HCT116 (cell line): ENCODE measurements at regions not wholly inside any gene's neighbourhood (a gene's known extent, or its start where the extent isn't known, plus 50 kb on each side); places are given as distances from the start of the nearest gene placed in this dataset.
A peak's percentile ranks its signal among the peaks of the same experiment; 100 is the strongest.

Experiments
- ATAC-seq: fragments of 200-7000 bp; cut with Tn5 transposase; 2 replicates; pipeline ENCODE4 v1.9.1; 2020; ENCODE audit warnings: mild to moderate bottlenecking, moderate library complexity
- BruUV-seq: library from RNA; stranded (reverse); fragments of 400-500 nt; replicated peaks from 2 replicates; lab custom pipeline; 2021; lab: Mats Ljungman, UMichigan
- CTCF ChIA-PET: fragments of 300-600 bp; sonication (Branson Sonifier 250); formaldehyde crosslinking; loops from one replicate; lab custom pipeline; 2021; ENCODE audit warnings: antibody characterized with exemption; lab: Charles Lee
- POLR2A ChIA-PET: fragments of 300-600, 350-600 bp; sonication (Branson Sonifier 250); formaldehyde crosslinking; loops from one replicate; lab custom pipeline; 2021; ENCODE audit warnings: antibody characterized with exemption; lab: Charles Lee
- RAD21 ChIA-PET, 2 experiments: fragments of 300-600 bp; sonication (Branson Sonifier 250); formaldehyde crosslinking; loops; one replicate each; lab custom pipeline; 2023; ENCODE audit warnings: low total read pairs in 2 of 2; ENCODE audit not compliant: uncharacterized antibody in 2 of 2, unreplicated experiment in 2 of 2, low non-redundant PET in 1 of 2; lab: Charles Lee
- DNase-seq: peaks from one replicate; pipeline ENCODE4 v3.0.0-alpha.2; 2010; ENCODE audit warnings: low read depth, low spot score
- H2AFZ ChIP-seq: fragments of 200-600 bp; shearing (Covaris generic), sonication (generic); 2 replicates; pipeline ENCODE4 v1.6.1; 2017; ENCODE audit warnings: low read depth, mixed run types, mixed read lengths, antibody characterized with exemption, low read length; ENCODE audit not compliant: poor library complexity, severe bottlenecking
- H3K27ac ChIP-seq: 2 replicates; pipeline ENCODE4 v1.5.1; 2012; ENCODE audit warnings: low read depth, low read length
- H3K27me3 ChIP-seq: fragments of 200-600 bp; sonication (generic); 2 replicates; pipeline ENCODE4 v1.6.1; 2016; ENCODE audit warnings: mixed run types, low read length, mixed read lengths; ENCODE audit not compliant: insufficient read depth
- H3K36me3 ChIP-seq, 2 experiments: fragments of 200-500 bp in 1 of 2; fragments of 200-600 bp in 1 of 2; sonication (Bioruptor generic) in 1 of 2; sonication (generic) in 1 of 2; 2 replicates each; pipeline versions ENCODE4 v1.5.1 to v1.6.1; 2014 to 2016; ENCODE audit warnings: low read length in 2 of 2, inconsistent platforms in 1 of 2, mixed read lengths in 1 of 2, mixed run types in 1 of 2; ENCODE audit not compliant: insufficient read depth in 2 of 2, control insufficient read depth in 1 of 2
- H3K4me1 ChIP-seq, 2 experiments: fragments of 200-600 bp in 1 of 2; sonication (generic) in 1 of 2; 2 replicates each; pipeline versions ENCODE4 v1.5.1 to v1.6.1; 2012 to 2017; ENCODE audit warnings: low read length in 2 of 2, inconsistent platforms in 1 of 2, mild to moderate bottlenecking in 1 of 2, mixed read lengths in 1 of 2, mixed run types in 1 of 2, moderate library complexity in 1 of 2; ENCODE audit not compliant: insufficient read depth in 2 of 2, control insufficient read depth in 1 of 2
- H3K4me2 ChIP-seq: fragments of 200-600 bp; sonication (generic); 2 replicates; pipeline ENCODE4 v1.6.1; 2017; ENCODE audit warnings: mixed run types, low read length, mixed read lengths
- H3K4me3 ChIP-seq, 2 experiments: fragments of 200-600 bp in 1 of 2; sonication (generic) in 1 of 2; replicated peaks in 1 of 2; 2 replicates each; pipeline ENCODE4 v1.5.1; 2011 to 2016; ENCODE audit warnings: low read length in 2 of 2, control low read depth in 1 of 2, low read depth in 1 of 2, mild to moderate bottlenecking in 1 of 2, mixed read lengths in 1 of 2, mixed run types in 1 of 2
- H3K79me2 ChIP-seq: fragments of 200-600 bp; sonication (generic); 2 replicates; pipeline ENCODE4 v1.6.1; 2017; ENCODE audit warnings: mild to moderate bottlenecking, mixed run types, low read length, moderate library complexity, mixed read lengths; ENCODE audit not compliant: insufficient read depth
- H3K9ac ChIP-seq: fragments of 200-600 bp; sonication (generic); 2 replicates; pipeline ENCODE4 v1.6.1; 2016; ENCODE audit warnings: low read length, mixed read lengths
- H3K9me2 ChIP-seq: fragments of 200-600 bp; sonication (generic), shearing (Covaris generic); 2 replicates; pipeline ENCODE4 v1.6.1; 2017; ENCODE audit warnings: mixed run types, mild to moderate bottlenecking, moderate library complexity; ENCODE audit not compliant: insufficient read depth
- H3K9me3 ChIP-seq, 2 experiments: fragments of 200-500 bp in 1 of 2; fragments of 200-600 bp in 1 of 2; sonication (Bioruptor generic) in 1 of 2; sonication (generic) in 1 of 2; 2 replicates each; pipeline ENCODE4 v1.6.1; 2014 to 2017; ENCODE audit warnings: low read length in 2 of 2, mixed read lengths in 2 of 2, inconsistent platforms in 1 of 2, low read depth in 1 of 2, mild to moderate bottlenecking in 1 of 2, mixed run types in 1 of 2, moderate library complexity in 1 of 2; ENCODE audit not compliant: control insufficient read depth in 1 of 2, insufficient read depth in 1 of 2
- H4K20me1 ChIP-seq: fragments of 200-600 bp; sonication (generic), shearing (Covaris generic); 2 replicates; pipeline ENCODE4 v1.6.1; 2017; ENCODE audit warnings: mixed run types, mild to moderate bottlenecking, moderate library complexity; ENCODE audit not compliant: insufficient read depth
- FOSL1 ChIP-seq: IDR thresholded peaks from 2 replicates; pipeline ENCODE4 v1.6.1; 2012; ENCODE audit warnings: low read depth
- POLR2AphosphoS5 ChIP-seq: IDR thresholded peaks from 2 replicates; pipeline ENCODE4 v1.6.1; 2011; ENCODE audit warnings: mild to moderate bottlenecking, low read depth, low read length, moderate library complexity
- RAD21 ChIP-seq: IDR thresholded peaks from 2 replicates; pipeline ENCODE4 v1.6.1; 2012; ENCODE audit warnings: low read depth, mild to moderate bottlenecking
- SRF ChIP-seq: IDR thresholded peaks from 2 replicates; pipeline ENCODE4 v1.6.1; 2012; ENCODE audit warnings: low read depth
- TCF7L2 ChIP-seq: IDR thresholded peaks from 2 replicates; pipeline ENCODE4 v1.7.0; 2011; ENCODE audit warnings: borderline replicate concordance, inconsistent platforms; ENCODE audit not compliant: insufficient read depth, insufficient read length; ENCODE audit errors: extremely low read depth
- YY1 ChIP-seq: IDR thresholded peaks from 2 replicates; pipeline ENCODE4 v1.6.1; 2011; ENCODE audit warnings: low read length, low read depth, moderate library complexity, mild to moderate bottlenecking; ENCODE audit not compliant: insufficient replicate concordance; ENCODE audit errors: extremely low read depth
- ZFX ChIP-seq: fragments of 450-650 bp; IDR thresholded peaks from 2 replicates; pipeline ENCODE4 v1.6.1; 2017
- ZNF274 ChIP-seq: fragments of 200-500 bp; sonication (Bioruptor generic); IDR thresholded peaks from 2 replicates; pipeline ENCODE4 v1.6.1; 2014; ENCODE audit warnings: mild to moderate bottlenecking, low read depth, low read length, inconsistent platforms
- intact Hi-C: fragments of 100-400 bp; cut with micrococcal nuclease; formaldehyde crosslinking; loops from 2 replicates; pipeline ENCODE4 v1.10.0; 2022
- TF ChIP-seq, protein P1 (sequence below): IDR thresholded peaks from 2 replicates; pipeline ENCODE4 v1.6.1; 2012; ENCODE audit warnings: low read depth
- TF ChIP-seq, protein P2 (sequence below), 3 experiments: fragments of 200-600 bp in 1 of 3; sonication (generic) in 1 of 3; IDR thresholded peaks in 2 of 3; conservative IDR thresholded peaks in 1 of 3; 2 replicates each; pipeline ENCODE4 v1.5.1; 2012 to 2017; ENCODE audit warnings: low read depth in 2 of 3, low read length in 2 of 3, antibody characterized with exemption in 1 of 3, borderline replicate concordance in 1 of 3, control low read depth in 1 of 3, mild to moderate bottlenecking in 1 of 3, mixed read lengths in 1 of 3, mixed run types in 1 of 3, moderate library complexity in 1 of 3; ENCODE audit not compliant: insufficient read depth in 1 of 3

DNA sequence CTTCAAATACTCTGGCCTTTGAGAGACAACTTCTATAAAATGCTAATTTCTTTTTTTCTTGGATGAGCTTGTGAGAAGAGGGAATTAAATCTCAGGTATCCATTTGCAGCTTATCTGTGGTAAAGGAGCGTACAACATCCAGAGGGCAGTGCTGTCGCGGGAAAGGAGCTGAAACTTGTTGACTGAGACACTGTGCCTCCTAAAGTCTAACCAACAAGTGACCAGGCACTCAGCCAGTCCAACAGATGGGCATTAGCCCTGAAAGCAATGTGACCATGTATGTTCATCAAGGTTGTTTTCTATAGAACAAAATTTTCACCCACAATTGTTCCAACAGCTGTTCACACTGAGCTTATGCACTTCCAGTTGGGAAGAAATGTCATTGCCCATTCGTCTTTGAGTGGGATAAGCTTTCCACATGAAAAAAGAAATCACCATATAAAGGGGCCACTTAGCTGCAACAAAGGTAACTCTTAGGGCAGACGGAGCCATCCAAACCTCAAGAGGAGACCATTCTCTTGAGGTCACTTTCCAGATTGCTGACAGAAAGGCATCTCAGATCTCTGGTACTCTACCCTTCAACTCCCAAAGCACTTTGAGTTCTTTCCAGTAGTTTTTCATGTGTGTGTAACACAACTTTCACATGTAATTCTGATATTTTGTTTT lies 244.8 kb upstream of the NEIL3 start:
- Histone ChIP-seq H3K9me2 (no peaks in the 10 kb centered on the region), H3K36me3 (no peaks in the 10 kb centered on the region), H2AFZ (no peak overlapping the region), H4K20me1 (no peaks in the 10 kb centered on the region), H3K79me2 (no peaks in the 10 kb centered on the region), H3K9me3 (no peaks in the 10 kb centered on the region), H3K4me2 (no peak overlapping the region), H3K27ac (no peak overlapping the region), H3K27me3 (no peaks in the 10 kb centered on the region), H3K9ac (no peak overlapping the region), H3K4me3 (no peak overlapping the region), H3K4me1 (no peaks in the 10 kb centered on the region)
- RAD21 ChIA-PET: no interaction called here
- DNase-seq (no peak), ATAC-seq (no peak)
- POLR2A ChIA-PET: no interaction called here
- CTCF ChIA-PET: interaction anchor here (0.7 to 1.7 kb wide), 4 partner anchors 13 to 440 kb away, joined by 3 to 6 read pairs (median 3); no protein-coding TSS in a partner anchor
- BruUV-seq: no TSS peak
- TF ChIP-seq, protein P1, sequence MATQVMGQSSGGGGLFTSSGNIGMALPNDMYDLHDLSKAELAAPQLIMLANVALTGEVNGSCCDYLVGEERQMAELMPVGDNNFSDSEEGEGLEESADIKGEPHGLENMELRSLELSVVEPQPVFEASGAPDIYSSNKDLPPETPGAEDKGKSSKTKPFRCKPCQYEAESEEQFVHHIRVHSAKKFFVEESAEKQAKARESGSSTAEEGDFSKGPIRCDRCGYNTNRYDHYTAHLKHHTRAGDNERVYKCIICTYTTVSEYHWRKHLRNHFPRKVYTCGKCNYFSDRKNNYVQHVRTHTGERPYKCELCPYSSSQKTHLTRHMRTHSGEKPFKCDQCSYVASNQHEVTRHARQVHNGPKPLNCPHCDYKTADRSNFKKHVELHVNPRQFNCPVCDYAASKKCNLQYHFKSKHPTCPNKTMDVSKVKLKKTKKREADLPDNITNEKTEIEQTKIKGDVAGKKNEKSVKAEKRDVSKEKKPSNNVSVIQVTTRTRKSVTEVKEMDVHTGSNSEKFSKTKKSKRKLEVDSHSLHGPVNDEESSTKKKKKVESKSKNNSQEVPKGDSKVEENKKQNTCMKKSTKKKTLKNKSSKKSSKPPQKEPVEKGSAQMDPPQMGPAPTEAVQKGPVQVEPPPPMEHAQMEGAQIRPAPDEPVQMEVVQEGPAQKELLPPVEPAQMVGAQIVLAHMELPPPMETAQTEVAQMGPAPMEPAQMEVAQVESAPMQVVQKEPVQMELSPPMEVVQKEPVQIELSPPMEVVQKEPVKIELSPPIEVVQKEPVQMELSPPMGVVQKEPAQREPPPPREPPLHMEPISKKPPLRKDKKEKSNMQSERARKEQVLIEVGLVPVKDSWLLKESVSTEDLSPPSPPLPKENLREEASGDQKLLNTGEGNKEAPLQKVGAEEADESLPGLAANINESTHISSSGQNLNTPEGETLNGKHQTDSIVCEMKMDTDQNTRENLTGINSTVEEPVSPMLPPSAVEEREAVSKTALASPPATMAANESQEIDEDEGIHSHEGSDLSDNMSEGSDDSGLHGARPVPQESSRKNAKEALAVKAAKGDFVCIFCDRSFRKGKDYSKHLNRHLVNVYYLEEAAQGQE: no peak
- TF ChIP-seq POLR2AphosphoS5 (no peak), RAD21 (peak; percentile 14; the same call in 1 of the 2 replicates), YY1 (no peak), ZFX (no peak), SRF (no peak), FOSL1 (no peak), ZNF274 (no peak), TCF7L2 (no peak)
- TF ChIP-seq, protein P2, sequence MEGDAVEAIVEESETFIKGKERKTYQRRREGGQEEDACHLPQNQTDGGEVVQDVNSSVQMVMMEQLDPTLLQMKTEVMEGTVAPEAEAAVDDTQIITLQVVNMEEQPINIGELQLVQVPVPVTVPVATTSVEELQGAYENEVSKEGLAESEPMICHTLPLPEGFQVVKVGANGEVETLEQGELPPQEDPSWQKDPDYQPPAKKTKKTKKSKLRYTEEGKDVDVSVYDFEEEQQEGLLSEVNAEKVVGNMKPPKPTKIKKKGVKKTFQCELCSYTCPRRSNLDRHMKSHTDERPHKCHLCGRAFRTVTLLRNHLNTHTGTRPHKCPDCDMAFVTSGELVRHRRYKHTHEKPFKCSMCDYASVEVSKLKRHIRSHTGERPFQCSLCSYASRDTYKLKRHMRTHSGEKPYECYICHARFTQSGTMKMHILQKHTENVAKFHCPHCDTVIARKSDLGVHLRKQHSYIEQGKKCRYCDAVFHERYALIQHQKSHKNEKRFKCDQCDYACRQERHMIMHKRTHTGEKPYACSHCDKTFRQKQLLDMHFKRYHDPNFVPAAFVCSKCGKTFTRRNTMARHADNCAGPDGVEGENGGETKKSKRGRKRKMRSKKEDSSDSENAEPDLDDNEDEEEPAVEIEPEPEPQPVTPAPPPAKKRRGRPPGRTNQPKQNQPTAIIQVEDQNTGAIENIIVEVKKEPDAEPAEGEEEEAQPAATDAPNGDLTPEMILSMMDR (IDR thresholded peaks at IDR 0.05 in 2 of 3, conservative IDR thresholded peaks at IDR 0.05 in 1 of 3; ENCODE audit: borderline replicate concordance in 1 of 3, insufficient read depth in 1 of 3, low read depth in 2 of 3, low read length in 2 of 3): 0 out of 6 replicates have a peak, but pooled peaks of 1 of the 3 experiments have one; percentile 9
- intact Hi-C loops: no loop called here
